ENCODE measurements at regions not wholly inside any gene's neighbourhood (a gene's known extent, or its start where the extent isn't known, plus 50 kb on each side); places are given as distances from the start of the nearest gene placed in this dataset.

DNA sequence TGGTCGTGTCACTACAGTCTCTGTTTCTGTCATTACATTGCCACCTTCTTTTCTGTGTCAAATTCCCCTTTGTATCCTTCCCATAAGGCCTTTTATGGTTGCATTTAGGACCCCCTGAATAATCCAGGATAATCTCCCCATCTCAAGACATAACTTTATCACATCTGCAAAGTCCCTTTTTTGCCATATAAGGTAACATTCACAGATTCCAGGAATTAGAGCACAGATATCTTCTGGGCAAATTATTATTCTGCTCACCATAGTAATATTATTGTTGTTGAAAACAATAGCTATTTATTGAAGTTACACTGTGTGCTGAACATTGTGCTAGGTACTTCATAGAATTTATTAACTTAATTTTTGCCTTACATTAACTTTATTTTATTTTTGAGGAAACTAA is 159.1 kb downstream of the TFAP2B start:
- no peak for TF ChIP-seq CTCF (IDR thresholded peaks at IDR 0.05)
- TF ChIP-seq POLR2A (IDR thresholded peaks at IDR 0.05), result no peak

Data from suprapubic skin (tissue), 3 donors.